HUES48 (cell line): ENCODE measurements at regions not wholly inside any gene's neighbourhood (a gene's known extent, or its start where the extent isn't known, plus 50 kb on each side); places are given as distances from the start of the nearest gene placed in this dataset.

Experiments
- H3K27ac ChIP-seq: one replicate; pipeline ENCODE4 v1.7.0; 2013; ENCODE audit warnings: low read depth, low read length, inconsistent platforms
- H3K27me3 ChIP-seq: 2 replicates; pipeline ENCODE4 v1.6.1; 2013; ENCODE audit warnings: mild to moderate bottlenecking, low read length; ENCODE audit not compliant: control insufficient read depth, insufficient read depth
- H3K36me3 ChIP-seq: 2 replicates; pipeline ENCODE4 v1.6.1; 2013; ENCODE audit warnings: low read length; ENCODE audit not compliant: control insufficient read depth, insufficient read depth
- H3K4me1 ChIP-seq: 2 replicates; pipeline ENCODE4 v1.6.1; 2013; ENCODE audit warnings: mild to moderate bottlenecking, low read length; ENCODE audit not compliant: control insufficient read depth, insufficient read depth
- H3K4me3 ChIP-seq: 2 replicates; pipeline ENCODE4 v1.5.1; 2013; ENCODE audit warnings: mild to moderate bottlenecking, low read depth, low read length
- H3K9ac ChIP-seq: 2 replicates; pipeline ENCODE4 v1.6.1; 2013; ENCODE audit warnings: mild to moderate bottlenecking, low read depth, low read length, moderate library complexity
- H3K9me3 ChIP-seq: 2 replicates; pipeline ENCODE4 v1.6.1; 2013; ENCODE audit warnings: low read length; ENCODE audit not compliant: control insufficient read depth, insufficient read depth

- Histone ChIP-seq H3K36me3 (no peaks in the 10 kb centered on the region), H3K9me3 (no peaks in the 10 kb centered on the region), H3K27me3 (no peaks in the 10 kb centered on the region), H3K4me1 (peaks cover 5% of the 10 kb centered on the region), H3K4me3 (no peak overlapping the region), H3K9ac (no peak overlapping the region), H3K27ac (no peak overlapping the region)
These were observed 267.5 kb downstream of the PDCD6IP start for GRCh38 chr3:34065901-34066300.

- Histone ChIP-seq H3K36me3 (no peaks in the 10 kb centered on the region), H3K9ac (no peak overlapping the region), H3K4me1 (peaks cover 5% of the 10 kb centered on the region), H3K4me3 (no peak overlapping the region), H3K27ac (no peak overlapping the region), H3K9me3 (no peaks in the 10 kb centered on the region), H3K27me3 (no peaks in the 10 kb centered on the region)
These were observed 267.9 kb downstream of the PDCD6IP start for GRCh38 chr3:34066328-34066727.

GRCh38 chr3:34066999-34067398 lies 268.6 kb downstream of the PDCD6IP start:
- Histone ChIP-seq H3K27me3 (no peaks in the 10 kb centered on the region), H3K4me3 (no peak overlapping the region), H3K4me1 (peaks cover 5% of the 10 kb centered on the region), H3K27ac (no peak overlapping the region), H3K36me3 (no peaks in the 10 kb centered on the region), H3K9ac (no peak overlapping the region), H3K9me3 (no peaks in the 10 kb centered on the region)

GRCh38 chr3:34067536-34068051 lies 269.2 kb downstream of the PDCD6IP start:
- no peaks in the 10 kb centered on the region for H3K36me3 ChIP-seq

GRCh38 chr3:34068505-34068904 lies 270.1 kb downstream of the PDCD6IP start:
- no peak overlapping the region for H3K27ac ChIP-seq
- peaks cover 13% of the 10 kb centered on the region for H3K4me1 ChIP-seq
- H3K9ac ChIP-seq, result no peak overlapping the region
- H3K36me3 ChIP-seq, result no peaks in the 10 kb centered on the region
- H3K27me3 ChIP-seq, result no peaks in the 10 kb centered on the region
- no peaks in the 10 kb centered on the region for H3K9me3 ChIP-seq
- H3K4me3 ChIP-seq, result no peak overlapping the region

More at GRCh38 chr3:34067536-34068051, 269.2 kb downstream of the PDCD6IP start:
- peaks cover 5% of the 10 kb centered on the region for H3K4me1 ChIP-seq
- no peaks in the 10 kb centered on the region for H3K9me3 ChIP-seq
- no peak overlapping the region for H3K4me3 ChIP-seq
- H3K9ac ChIP-seq, result no peak overlapping the region
- no peak overlapping the region for H3K27ac ChIP-seq
- H3K27me3 ChIP-seq, result no peaks in the 10 kb centered on the region

GRCh38 chr3:34070831-34071585 lies 272.6 kb downstream of the PDCD6IP start:
- Histone ChIP-seq H3K27ac (no peak overlapping the region), H3K9ac (no peak overlapping the region), H3K27me3 (no peaks in the 10 kb centered on the region), H3K4me3 (no peak overlapping the region), H3K36me3 (no peaks in the 10 kb centered on the region), H3K4me1 (peaks cover 19% of the 10 kb centered on the region), H3K9me3 (no peaks in the 10 kb centered on the region)

- Histone ChIP-seq H3K27ac (no peak overlapping the region), H3K9me3 (no peaks in the 10 kb centered on the region), H3K36me3 (no peaks in the 10 kb centered on the region), H3K9ac (no peak overlapping the region), H3K4me1 (peaks cover 14% of the 10 kb centered on the region), H3K4me3 (no peak overlapping the region), H3K27me3 (no peaks in the 10 kb centered on the region)
These were observed 273.9 kb downstream of the PDCD6IP start for GRCh38 chr3:34072297-34072696.

- no peak overlapping the region for H3K27ac ChIP-seq
- no peaks in the 10 kb centered on the region for H3K36me3 ChIP-seq
- no peak overlapping the region for H3K9ac ChIP-seq
- H3K27me3 ChIP-seq, result no peaks in the 10 kb centered on the region
- no peaks in the 10 kb centered on the region for H3K9me3 ChIP-seq
- H3K4me1 ChIP-seq, result peaks cover 20% of the 10 kb centered on the region
- no peak overlapping the region for H3K4me3 ChIP-seq
These were observed 274.7 kb downstream of the PDCD6IP start for GRCh38 chr3:34073111-34073510.

GRCh38 chr3:34073961-34074360 lies 275.5 kb downstream of the PDCD6IP start:
- Histone ChIP-seq H3K36me3 (no peaks in the 10 kb centered on the region), H3K4me1 (peaks cover 20% of the 10 kb centered on the region), H3K9ac (no peak overlapping the region), H3K27ac (no peak overlapping the region), H3K4me3 (no peak overlapping the region), H3K27me3 (no peaks in the 10 kb centered on the region), H3K9me3 (no peaks in the 10 kb centered on the region)

GRCh38 chr3:34075975-34076374 lies 277.5 kb downstream of the PDCD6IP start:
- Histone ChIP-seq H3K4me3 (no peak overlapping the region), H3K27ac (no peak overlapping the region), H3K4me1 (peaks cover 20% of the 10 kb centered on the region)

GRCh38 chr3:34077417-34078195 lies 279.2 kb downstream of the PDCD6IP start:
- Histone ChIP-seq H3K27me3 (no peaks in the 10 kb centered on the region), H3K27ac (no peak overlapping the region), H3K9me3 (no peaks in the 10 kb centered on the region), H3K4me1 (peaks cover 20% of the 10 kb centered on the region), H3K36me3 (no peaks in the 10 kb centered on the region), H3K4me3 (no peak overlapping the region), H3K9ac (no peak overlapping the region)

More at GRCh38 chr3:34075975-34076374, 277.5 kb downstream of the PDCD6IP start:
- H3K36me3 ChIP-seq, result no peaks in the 10 kb centered on the region
- H3K9ac ChIP-seq, result no peak overlapping the region
- no peaks in the 10 kb centered on the region for H3K9me3 ChIP-seq
- H3K27me3 ChIP-seq, result no peaks in the 10 kb centered on the region
